Astrocyte (in vitro differentiated cells and primary cell): ENCODE measurements at regions not wholly inside any gene's neighbourhood (a gene's known extent, or its start where the extent isn't known, plus 50 kb on each side); places are given as distances from the start of the nearest gene placed in this dataset.

Source experiments
- CTCF ChIP-seq: IDR thresholded peaks from 2 replicates; pipeline ENCODE4 v1.5.1; 2011; ENCODE audit warnings: low read depth, mild to moderate bottlenecking, inconsistent platforms, low read length, moderate library complexity; ENCODE audit not compliant: insufficient read depth
- EZH2 ChIP-seq: IDR thresholded peaks from 2 replicates; pipeline ENCODE4 v1.6.1; 2012; ENCODE audit warnings: mild to moderate bottlenecking, low read length, inconsistent platforms; ENCODE audit not compliant: insufficient read depth

- TF ChIP-seq CTCF (no peak), EZH2 (no peak)
These were observed 196.1 kb downstream of the PDCD6IP start for GRCh38 chr3:33994568-33994967.
